NCI-H146 treated with DMSO at 0.1 percent for 48 hours (cell line): ENCODE measurements at regions not wholly inside any gene's neighbourhood (a gene's known extent, or its start where the extent isn't known, plus 50 kb on each side); places are given as distances from the start of the nearest gene placed in this dataset.
"Not testable (repeated sequence)": the region's sequence is repeated elsewhere in the genome, so short reads cannot be mapped to it uniquely, and the experiment has no call there.

Experiments used
- DNase-seq: peaks from one replicate; lab custom pipeline; 2025; ENCODE audit not compliant: unreplicated experiment; lab: John Stamatoyannopoulos, UW

DNA sequence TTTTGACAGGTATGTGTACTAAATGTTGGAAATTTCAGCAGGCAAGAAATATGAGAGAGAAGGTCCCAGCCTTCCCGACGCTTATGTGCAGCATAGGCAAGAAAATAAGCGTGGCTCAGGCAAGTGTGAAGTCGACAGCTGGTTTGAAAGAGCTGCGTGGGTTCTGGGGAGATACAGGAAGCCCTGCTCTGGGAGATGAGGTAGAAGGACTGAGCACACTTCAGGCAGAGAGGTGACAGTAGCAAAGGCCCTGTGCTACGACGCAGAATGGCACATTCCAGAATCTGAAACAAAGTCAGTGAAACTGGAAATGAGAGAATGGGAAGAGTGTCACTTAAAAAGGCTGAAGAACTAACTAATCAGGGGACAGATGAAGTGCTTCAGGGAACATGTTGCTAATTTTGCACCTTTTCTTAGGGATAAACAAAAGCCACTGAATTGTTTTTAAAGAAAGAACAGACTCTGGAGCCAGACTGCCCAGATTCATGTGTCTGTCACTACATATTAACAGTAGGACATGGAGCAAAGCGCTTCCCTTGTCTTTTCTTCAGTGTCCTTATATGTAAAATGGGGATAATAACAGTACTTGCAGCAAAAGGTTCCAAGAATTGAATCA is 160.1 kb downstream of the SPRY2 start:
- DNase-seq, result no peak

DNA sequence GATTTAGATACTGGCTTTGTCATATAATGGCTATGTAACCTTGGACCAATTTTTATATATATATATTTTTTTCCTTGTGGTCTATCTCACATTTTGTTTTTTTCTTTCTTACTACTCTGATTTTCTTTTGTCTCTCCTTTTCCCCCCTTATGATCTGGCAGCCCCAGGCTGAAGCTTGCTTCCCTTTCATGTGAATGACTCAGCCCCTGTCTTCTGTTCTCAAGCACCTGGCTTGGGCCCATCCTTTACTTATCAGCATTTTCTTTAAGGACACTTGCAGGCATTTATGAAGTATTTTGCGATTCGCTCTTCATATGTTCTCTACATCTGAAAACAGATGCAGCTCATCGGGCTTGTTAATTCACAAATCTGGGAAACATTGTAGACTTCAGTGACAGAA is 163.6 kb downstream of the SPRY2 start:
- DNase-seq, result no peak

GRCh38 chr13:80173224-80173623 is 167.7 kb downstream of the SPRY2 start:
- no peak for DNase-seq

DNA sequence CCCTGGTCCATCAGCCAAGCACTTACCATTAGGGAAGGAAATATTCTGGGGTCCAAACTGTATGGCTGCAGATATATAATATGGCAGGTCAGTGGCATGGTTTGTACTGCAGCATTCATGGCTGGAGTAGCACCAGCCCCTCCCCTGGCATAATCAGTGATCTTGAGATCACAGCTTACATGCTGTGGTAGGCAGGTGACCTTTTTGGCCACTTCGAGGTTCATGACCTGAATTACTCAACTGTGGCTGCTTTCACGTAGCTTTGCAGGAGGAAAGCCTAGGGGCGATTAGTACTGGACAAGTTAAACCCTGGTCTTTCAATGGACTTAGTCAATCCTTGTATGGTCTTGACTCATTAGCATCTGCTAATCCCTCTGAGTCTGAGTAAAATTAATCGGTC is 169.8 kb downstream of the SPRY2 start:
- DNase-seq, result no peak

DNA sequence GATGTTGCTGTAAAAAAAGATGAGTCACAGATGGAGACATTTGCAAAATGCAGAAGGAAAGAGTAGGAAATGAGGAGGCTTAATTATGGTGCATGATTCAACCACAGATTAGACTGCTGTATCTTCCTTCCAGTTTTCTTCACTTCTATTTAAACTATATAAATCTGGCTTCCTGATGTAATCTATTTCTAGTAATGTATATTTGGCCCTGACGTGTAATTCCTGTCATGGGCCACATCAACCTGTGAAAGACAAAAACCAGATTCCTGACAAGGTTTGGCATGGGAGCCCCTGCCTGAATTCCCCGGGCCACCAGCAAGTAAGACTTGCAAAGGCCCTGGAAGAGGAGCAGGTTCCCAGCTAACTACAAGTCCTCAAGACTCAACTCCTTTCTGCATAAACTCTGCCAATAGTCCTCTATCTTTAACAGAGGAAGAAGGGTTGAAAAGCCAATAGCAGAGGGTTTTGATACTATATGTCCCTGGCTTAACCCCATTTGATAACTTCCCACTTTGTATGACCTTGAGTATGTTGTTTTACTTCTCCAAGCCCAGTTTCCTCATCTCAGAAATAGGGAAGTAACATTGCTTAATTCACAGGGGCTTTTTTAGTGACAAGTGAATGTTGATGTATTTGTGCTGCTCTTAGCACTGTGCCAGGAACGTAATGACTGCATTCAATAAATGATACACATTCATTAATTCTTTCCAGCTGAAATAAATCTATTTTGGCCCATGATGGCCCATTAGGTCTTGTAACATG is 172.7 kb downstream of the SPRY2 start:
- DNase-seq, result no peak

GRCh38 chr13:80166352-80166751 is 174.6 kb downstream of the SPRY2 start:
- no peak for DNase-seq

DNA sequence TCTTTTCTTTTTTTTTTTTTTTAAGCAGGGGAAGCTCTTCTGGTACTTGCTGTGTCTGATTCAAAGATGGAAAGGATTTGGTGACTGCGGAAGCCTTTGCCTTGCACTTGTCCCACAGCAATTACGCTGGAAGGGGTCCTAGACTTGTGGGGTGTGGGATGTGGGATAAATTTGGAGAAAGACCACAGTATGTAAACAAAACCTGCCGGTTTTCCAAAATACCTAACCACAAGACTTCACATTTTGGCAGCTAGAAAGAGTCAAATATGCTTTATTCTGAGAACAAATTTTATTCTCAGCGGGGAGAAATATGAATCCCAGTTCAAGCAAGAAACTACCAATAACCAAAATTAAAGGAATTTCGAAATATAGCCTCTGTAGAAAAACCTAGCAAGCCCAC is 176.5 kb downstream of the SPRY2 start:
- no peak for DNase-seq

DNA sequence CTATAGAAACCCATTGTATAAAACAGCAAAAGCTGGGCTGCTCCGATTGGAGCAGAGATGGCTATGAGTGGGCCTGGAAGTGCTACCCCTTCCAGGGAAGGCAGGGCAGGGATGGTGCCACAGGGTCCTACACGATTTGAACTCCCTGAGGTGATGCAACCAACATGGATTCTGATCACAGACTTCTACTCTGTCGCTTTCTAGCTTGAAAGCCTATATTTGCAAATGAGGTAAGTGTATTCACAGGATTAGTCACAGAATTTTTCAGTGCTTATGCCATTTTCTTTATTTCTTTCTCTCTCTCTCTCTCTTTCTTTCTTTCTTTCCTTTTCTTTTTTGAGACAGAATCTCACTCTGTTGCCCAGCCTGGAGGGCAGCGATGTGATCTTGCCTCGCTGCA is 179.0 kb downstream of the SPRY2 start:
- DNase-seq, result no peak

GRCh38 chr13:80161219-80161618 is 179.7 kb downstream of the SPRY2 start:
- no peak for DNase-seq

DNA sequence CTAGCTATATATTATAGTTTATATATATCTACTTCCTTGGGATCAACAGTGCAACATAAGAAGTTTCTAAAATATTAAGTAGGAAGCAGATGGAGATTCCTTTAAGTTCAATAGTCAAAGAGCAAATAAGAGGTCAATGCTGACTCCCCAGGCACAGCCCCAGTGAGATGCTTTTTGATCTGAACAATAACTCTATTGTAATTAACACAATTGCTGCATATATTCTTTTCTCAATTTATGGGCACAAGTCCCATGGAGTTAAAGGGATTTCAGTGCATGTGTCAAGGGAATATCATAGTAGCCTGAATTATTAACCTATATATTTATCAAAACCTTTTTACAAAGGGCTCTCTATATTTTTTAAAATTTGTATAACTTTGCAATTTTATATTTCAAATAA is 180.8 kb downstream of the SPRY2 start:
- no peak for DNase-seq

DNA sequence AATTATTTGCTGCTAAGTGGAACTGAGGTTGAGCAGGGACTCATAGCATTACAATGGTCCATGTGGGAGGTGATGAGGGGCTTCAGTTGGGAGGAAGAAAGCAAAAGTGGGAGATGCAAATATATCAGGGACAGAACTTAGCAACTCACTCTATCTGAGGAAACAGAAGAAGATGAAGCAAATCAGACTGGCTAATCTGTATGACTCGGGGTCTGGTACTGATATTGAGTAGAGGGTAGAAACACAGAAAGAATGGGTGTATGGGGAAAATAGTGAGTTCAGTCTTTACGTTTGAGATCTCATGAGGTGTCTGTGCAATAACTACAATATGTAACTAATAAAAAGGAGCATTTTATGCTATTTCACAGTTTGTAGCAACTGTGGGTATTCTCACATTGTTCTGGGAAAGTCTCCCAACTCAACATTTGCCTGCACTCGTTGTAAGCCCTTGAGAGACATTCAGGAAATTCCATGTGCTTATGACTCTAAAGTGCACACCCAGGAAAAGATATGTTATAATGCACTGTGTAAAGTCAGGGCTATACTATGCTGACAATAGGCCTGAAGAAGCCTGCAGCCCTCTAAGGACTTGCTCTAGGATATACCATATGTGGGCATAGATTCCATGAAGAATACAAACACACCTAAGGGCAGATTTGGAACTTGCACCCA is 183.5 kb downstream of the SPRY2 start:
- no peak for DNase-seq

DNA sequence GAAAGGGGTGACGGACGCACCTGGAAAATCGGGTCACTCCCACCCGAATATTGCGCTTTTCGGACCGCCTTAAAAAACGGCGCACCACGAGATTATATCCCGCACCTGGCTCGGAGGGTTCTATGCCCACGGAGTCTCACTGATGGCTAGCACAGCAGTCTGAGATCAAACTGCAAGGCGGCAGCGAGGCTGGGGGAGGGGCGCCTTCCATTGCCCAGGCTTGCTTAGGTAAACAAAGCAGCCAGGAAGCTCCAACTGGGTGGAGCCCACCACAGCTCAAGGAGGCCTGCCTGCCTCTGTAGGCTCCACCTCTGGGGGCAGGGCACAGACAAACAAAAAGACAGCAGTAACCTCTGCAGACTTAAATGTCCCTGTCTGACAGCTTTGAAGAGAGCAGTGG is 188.8 kb downstream of the SPRY2 start:
- not testable (repeated sequence) for DNase-seq

DNA sequence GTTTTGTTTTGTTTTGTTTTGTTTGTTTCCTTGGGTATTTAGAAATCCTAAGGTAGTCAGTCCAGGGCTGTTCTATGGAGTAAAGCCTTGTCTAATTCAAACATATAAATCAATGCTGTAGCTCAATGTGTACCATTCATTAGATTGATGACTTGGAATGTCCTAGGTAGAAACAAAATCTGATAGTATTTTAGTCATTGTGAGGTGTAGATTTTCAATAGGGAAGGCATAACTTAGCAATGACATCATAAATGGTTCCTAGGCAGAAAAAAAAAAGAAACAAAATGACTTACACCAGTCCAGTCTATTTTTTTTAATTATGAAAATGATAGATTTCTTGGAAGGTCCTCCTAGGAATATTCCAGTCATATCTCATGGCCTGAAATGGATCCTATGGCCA is 189.9 kb downstream of the SPRY2 start:
- no peak for DNase-seq

- no peak for DNase-seq
These were observed 191.2 kb downstream of the SPRY2 start for GRCh38 chr13:80149736-80150135.

DNA sequence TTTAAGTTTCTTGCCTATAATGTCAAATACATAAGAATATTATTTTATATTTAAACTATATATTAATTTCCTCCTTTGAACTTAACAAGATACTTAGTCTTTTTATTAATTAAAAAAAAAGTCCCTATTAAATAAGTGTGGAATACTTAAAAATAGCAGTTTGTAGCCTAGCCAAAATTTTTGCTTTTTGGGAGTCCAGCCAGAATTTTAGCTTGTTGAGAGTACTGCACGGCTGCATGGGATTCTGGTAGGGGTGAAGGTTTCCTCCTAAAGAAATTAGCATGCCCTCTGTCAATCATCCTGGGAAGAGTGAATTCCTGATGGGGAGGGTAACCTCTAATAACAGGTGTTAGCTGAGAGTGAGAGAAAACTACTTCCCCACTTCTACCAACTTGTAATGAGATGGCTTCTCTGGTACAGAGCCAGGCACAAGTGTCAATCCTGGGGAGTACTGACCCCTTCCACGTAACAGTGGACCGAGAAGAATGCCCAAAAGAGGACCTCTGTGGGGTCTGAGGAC is 195.7 kb downstream of the SPRY2 start:
- DNase-seq, result no peak

DNA sequence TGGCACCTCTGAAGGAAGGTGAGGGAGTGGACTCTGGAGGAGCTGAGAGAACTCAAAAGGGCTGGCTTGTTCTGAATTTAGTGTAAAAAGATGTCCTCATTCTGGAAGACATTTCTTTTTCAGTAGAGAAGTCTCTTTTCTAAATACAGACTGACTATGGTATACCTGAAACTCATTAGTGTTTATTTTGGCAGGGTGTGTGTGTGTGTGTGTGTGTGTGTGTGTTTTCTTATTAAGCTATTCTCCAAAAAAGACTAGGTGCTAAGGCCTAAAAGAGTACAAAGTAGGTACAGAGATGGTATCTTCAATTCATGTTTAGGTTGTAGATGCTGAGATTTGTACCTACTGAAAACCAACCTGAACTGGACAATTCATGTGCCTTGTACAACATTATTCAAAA is 196.4 kb downstream of the SPRY2 start:
- DNase-seq, result no peak

DNA sequence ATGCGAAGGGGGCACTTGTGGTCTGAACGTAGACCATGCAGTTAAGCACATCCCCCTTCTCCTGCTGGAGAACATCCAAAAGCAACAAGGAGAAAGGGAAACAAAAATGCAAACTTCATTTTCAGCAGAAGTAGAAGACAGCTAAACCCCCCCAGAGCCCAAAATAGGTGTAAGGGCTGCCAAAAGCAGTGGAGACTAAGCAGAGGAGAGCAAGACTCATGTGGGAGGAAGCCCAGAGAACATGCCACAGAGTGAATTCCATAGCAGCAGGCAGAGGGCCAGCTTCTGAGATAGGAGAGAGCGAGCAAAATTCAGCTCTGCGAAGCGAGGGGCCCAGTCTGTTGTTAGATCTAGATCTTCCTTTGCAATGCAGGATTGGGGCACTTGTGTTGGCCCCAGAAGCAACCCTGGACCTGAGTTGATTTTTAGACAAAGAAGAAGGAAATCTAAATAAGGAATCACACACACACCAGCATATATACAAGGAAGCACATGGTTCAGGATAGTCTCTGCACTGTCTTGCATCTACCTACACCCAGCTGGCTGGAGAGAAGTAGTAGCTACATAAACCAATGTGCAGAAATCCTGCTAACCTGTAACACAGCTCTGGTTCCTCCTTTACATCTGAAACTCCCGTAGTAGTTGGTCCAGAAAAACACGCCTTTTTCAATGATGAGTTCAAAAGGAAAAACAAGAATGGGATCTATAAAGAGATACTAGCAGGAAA is 199.6 kb downstream of the SPRY2 start:
- no peak for DNase-seq

GRCh38 chr13:80140685-80141084 is 200.2 kb downstream of the SPRY2 start:
- DNase-seq, result no peak

DNA sequence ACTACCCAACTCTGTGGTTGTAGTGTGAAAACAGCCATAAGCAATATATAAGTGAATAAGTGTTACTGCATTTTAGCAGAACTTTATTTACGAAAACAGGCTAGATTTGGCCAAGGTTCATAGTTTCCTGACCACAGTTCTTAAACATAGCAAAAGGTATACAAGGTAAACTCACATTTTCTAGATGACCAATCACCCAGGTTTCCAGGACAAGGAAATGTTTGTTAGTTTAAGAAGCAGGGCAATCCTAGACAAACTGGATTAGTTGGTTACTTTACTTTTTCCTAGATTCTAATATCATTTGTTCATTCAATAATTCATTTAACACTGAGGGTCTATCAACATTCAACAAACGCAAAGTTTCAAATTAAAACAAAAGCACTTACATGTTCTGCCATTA is 201.7 kb downstream of the SPRY2 start:
- no peak for DNase-seq

GRCh38 chr13:80137994-80138393 is 202.9 kb downstream of the SPRY2 start:
- no peak for DNase-seq

GRCh38 chr13:80134346-80134745 is 206.6 kb downstream of the SPRY2 start:
- DNase-seq, result no peak
